ENCODE measurements at regions not wholly inside any gene's neighbourhood (a gene's known extent, or its start where the extent isn't known, plus 50 kb on each side); places are given as distances from the start of the nearest gene placed in this dataset.

- Histone ChIP-seq H3K27ac (ENCODE audit: insufficient read depth, low read depth, low read length) (no peak overlapping the region), H3K27me3 (ENCODE audit: control insufficient read depth in 2 of 2, insufficient read depth in 2 of 2, low read length in 2 of 2) (no peaks in the 10 kb centered on the region), H3K4me2 (ENCODE audit: insufficient read depth, low read length) (no peak overlapping the region), H3K9ac (replicated peaks; ENCODE audit: extremely low read depth, insufficient read depth, low read length) (no peak overlapping the region), H4K20me1 (replicated peaks; ENCODE audit: control insufficient read depth, extremely low read depth, insufficient read depth, low read length) (no peaks in the 10 kb centered on the region), H3K9me1 (replicated peaks; ENCODE audit: control insufficient read depth, extremely low read depth, insufficient read depth, low read length) (no peaks in the 10 kb centered on the region), H3K79me2 (ENCODE audit: control insufficient read depth, insufficient read depth, low read length) (no peaks in the 10 kb centered on the region), H2AFZ (ENCODE audit: low read depth, low read length) (no peak overlapping the region), H3K9me3 (replicated peaks; ENCODE audit: control insufficient read depth, insufficient read depth, low read length) (no peaks in the 10 kb centered on the region), H3K4me3 (replicated peaks in 1 of 3; ENCODE audit: insufficient read depth in 1 of 3, low read depth in 1 of 3, low read length in 3 of 3) (no peak overlapping the region), H3K4me1 (ENCODE audit: control insufficient read depth, extremely low read depth, insufficient read depth, low read length) (no peaks in the 10 kb centered on the region), H3K36me3 (ENCODE audit: control insufficient read depth in 2 of 2, extremely low read depth in 1 of 2, insufficient read depth in 2 of 2, low read length in 2 of 2) (no peaks in the 10 kb centered on the region)
- FAIRE-seq (no peak), DNase-seq (ENCODE audit: low read depth, low spot score) (no peak)
- POLR2A ChIA-PET, result no interaction called here
- no peak for TF ChIP-seq MAX (IDR thresholded peaks at IDR 0.05; ENCODE audit: insufficient read depth, insufficient read length)
- no peak for TF ChIP-seq MYC (IDR thresholded peaks at IDR 0.05; ENCODE audit: low read depth, low read length)
- TF ChIP-seq POLR2A (IDR thresholded peaks at IDR 0.05; ENCODE audit: low read depth, low read length), result no peak
- no peak for TF ChIP-seq FOS (IDR thresholded peaks at IDR 0.05; ENCODE audit: borderline replicate concordance, insufficient read depth, low read length)
- no peak for TF ChIP-seq EZH2 (IDR thresholded peaks at IDR 0.05; ENCODE audit: borderline replicate concordance, low read depth, low read length, severe bottlenecking)
- no peak for TF ChIP-seq CTCF (IDR thresholded peaks at IDR 0.05; ENCODE audit: extremely low read depth in 1 of 2, insufficient read depth in 1 of 2, low read depth in 1 of 2, low read length in 2 of 2)
- no peak for TF ChIP-seq POLR2AphosphoS5 (IDR thresholded peaks at IDR 0.05; ENCODE audit: insufficient read depth, low read depth, low read length)
- TF ChIP-seq JUN (IDR thresholded peaks at IDR 0.05; ENCODE audit: borderline replicate concordance, insufficient read depth, insufficient read length, low read depth), result no peak
- TF ChIP-seq GATA2 (IDR thresholded peaks at IDR 0.05; ENCODE audit: insufficient read depth, insufficient read length, low read depth, low read length), result no peak
- BruUV-seq (replicated peaks), result no TSS peak
- intact Hi-C loops (cut with micrococcal nuclease), result no loop called here
- dilution Hi-C loops (cut with MboI; ENCODE audit: extremely low pct_ligation_motif_present, low sequenced_read_pairs), result no loop called here
- CTCF ChIA-PET, result no interaction called here
Measured at GRCh38 chr13:30072818-30073186, 222.4 kb upstream of the UBL3 start.
